ENCODE measurements at regions not wholly inside any gene's neighbourhood (a gene's known extent, or its start where the extent isn't known, plus 50 kb on each side); places are given as distances from the start of the nearest gene placed in this dataset.

DNA sequence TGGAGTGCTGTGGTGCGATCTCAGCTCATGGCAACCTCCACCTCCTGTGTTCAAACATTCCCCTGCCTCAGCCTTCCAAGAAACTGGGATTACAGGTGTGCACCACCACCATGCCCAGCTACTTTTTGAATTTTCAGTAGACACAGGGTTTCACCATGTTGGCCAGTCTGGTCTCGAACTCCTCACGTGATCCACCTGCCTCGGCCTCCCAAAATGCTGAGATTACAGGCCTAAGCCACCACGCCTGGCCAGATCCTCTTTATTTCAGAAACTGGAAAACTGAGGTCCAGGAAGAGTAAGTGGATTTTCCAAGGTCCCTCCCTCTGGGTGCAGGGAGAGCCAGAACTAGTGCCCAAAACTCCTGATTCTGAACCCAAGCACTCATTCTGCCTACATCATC is 413.1 kb upstream of the AUTS2 start:
- H3K36me3 ChIP-seq (ENCODE audit: control insufficient read depth in 2 of 4, insufficient read depth in 4 of 4, low read length in 3 of 4): no peaks in the 10 kb centered on the region
- no peaks in the 10 kb centered on the region for H3K23me2 ChIP-seq (ENCODE audit: low read depth, low read length)
- H3K4me2 ChIP-seq (ENCODE audit: insufficient read depth in 1 of 2, low read depth in 2 of 2, low read length in 2 of 2): no peak overlapping the region
- no peak overlapping the region for H3K4me3 ChIP-seq (ENCODE audit: extremely low read depth in 1 of 4, insufficient read depth in 2 of 4, low read depth in 3 of 4, low read length in 4 of 4)
- H3K18ac ChIP-seq (ENCODE audit: extremely low read depth, low read length): no peak overlapping the region
- no peak for TF ChIP-seq CBX5 (IDR thresholded peaks at IDR 0.05; ENCODE audit: low read depth, low read length)
- TF ChIP-seq EP300 (IDR thresholded peaks at IDR 0.05; ENCODE audit: borderline replicate concordance in 1 of 2, low read depth in 2 of 2, low read length in 2 of 2): no peak
- TF ChIP-seq, protein P1, sequence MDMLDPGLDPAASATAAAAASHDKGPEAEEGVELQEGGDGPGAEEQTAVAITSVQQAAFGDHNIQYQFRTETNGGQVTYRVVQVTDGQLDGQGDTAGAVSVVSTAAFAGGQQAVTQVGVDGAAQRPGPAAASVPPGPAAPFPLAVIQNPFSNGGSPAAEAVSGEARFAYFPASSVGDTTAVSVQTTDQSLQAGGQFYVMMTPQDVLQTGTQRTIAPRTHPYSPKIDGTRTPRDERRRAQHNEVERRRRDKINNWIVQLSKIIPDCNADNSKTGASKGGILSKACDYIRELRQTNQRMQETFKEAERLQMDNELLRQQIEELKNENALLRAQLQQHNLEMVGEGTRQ (IDR thresholded peaks at IDR 0.05; ENCODE audit: low read length): no peak
- TF ChIP-seq FOSL1 (IDR thresholded peaks at IDR 0.05; ENCODE audit: insufficient read depth, low read depth, low read length): no peak
- TF ChIP-seq BRCA1 (IDR thresholded peaks at IDR 0.05; ENCODE audit: low read depth, low read length): no peak
- TF ChIP-seq CEBPB (IDR thresholded peaks at IDR 0.05; ENCODE audit: low read depth, low read length): no peak
- no peak for TF ChIP-seq GTF2F1 (IDR thresholded peaks at IDR 0.05; ENCODE audit: borderline replicate concordance, low read depth, low read length)
- no peak for TF ChIP-seq HDAC2 (IDR thresholded peaks at IDR 0.05; ENCODE audit: borderline replicate concordance in 1 of 2, low read depth in 2 of 2, low read length in 2 of 2)
- no peak for TF ChIP-seq YY1 (IDR thresholded peaks at IDR 0.05; ENCODE audit: low read depth, low read length)
- no peak for TF ChIP-seq POU5F1 (IDR thresholded peaks at IDR 0.05; ENCODE audit: low read depth, low read length)
- no peak overlapping the region for H3K9ac ChIP-seq (replicated peaks in 1 of 4; ENCODE audit: extremely low read depth in 1 of 4, low read depth in 3 of 4, low read length in 3 of 4)
- no peaks in the 10 kb centered on the region for H3K79me1 ChIP-seq (ENCODE audit: low read depth, low read length)
- ChIA-PET CTCF (ENCODE audit: partially characterized antibody) (no interaction called here), POLR2A (ENCODE audit: partially characterized antibody) (no interaction called here)
- H2BK12ac ChIP-seq (ENCODE audit: low read depth, low read length): no peak overlapping the region
- H2AFZ ChIP-seq (ENCODE audit: low read length): no peak overlapping the region
- no peak overlapping the region for H4K8ac ChIP-seq (ENCODE audit: extremely low read depth, insufficient read depth, low read length)
- no peak overlapping the region for H3K56ac ChIP-seq (replicated peaks; ENCODE audit: insufficient read length, low read depth, low read length)
- H3K27ac ChIP-seq (ENCODE audit: low read depth, low read length): no peak overlapping the region
- H4K20me1 ChIP-seq (replicated peaks in 1 of 2; ENCODE audit: control insufficient read depth in 1 of 2, insufficient read depth in 2 of 2, low read length in 2 of 2): no peaks in the 10 kb centered on the region
- H3K4me1 ChIP-seq (replicated peaks in 1 of 4; ENCODE audit: control insufficient read depth in 3 of 4, insufficient read depth in 4 of 4, low read length in 3 of 4): no peaks in the 10 kb centered on the region
- H2BK20ac ChIP-seq (ENCODE audit: low read length): no peak overlapping the region
- no peak overlapping the region for H2AK5ac ChIP-seq (ENCODE audit: low read depth, low read length)
- no peak overlapping the region for H3K4ac ChIP-seq (replicated peaks; ENCODE audit: insufficient read length, low read depth, low read length)
- no peak overlapping the region for H3K23ac ChIP-seq (ENCODE audit: insufficient read length)
- DNase-seq (ENCODE audit: low read depth in 1 of 2, low spot score in 2 of 2) (no peak), FAIRE-seq (no peak)
- H3K14ac ChIP-seq (ENCODE audit: insufficient read length): no peak overlapping the region
- H3K9me3 ChIP-seq (ENCODE audit: insufficient read depth in 2 of 2, low read depth in 1 of 2, low read length in 1 of 2): no peaks in the 10 kb centered on the region
- WGBS, 2 experiments (ENCODE audit: extremely low coverage in 1 of 2, insufficient coverage in 1 of 2, insufficient read length in 1 of 2, insufficient replicate concordance in 2 of 2, low coverage in 1 of 2, low lambda C conversion rate in 2 of 2, missing lambda C conversion rate in 1 of 2): 94% methylated on average over 5 of the region's 5 CpGs; no CpG with 5 or more reads in 1 of the 2 experiments
- no peak overlapping the region for H2BK15ac ChIP-seq (ENCODE audit: low read length)
- no peaks in the 10 kb centered on the region for H3K79me2 ChIP-seq (ENCODE audit: control insufficient read depth in 1 of 2, insufficient read depth in 2 of 2, low read length in 2 of 2)
- H2BK5ac ChIP-seq (ENCODE audit: low read depth, low read length): no peak overlapping the region
- H2BK120ac ChIP-seq (replicated peaks; ENCODE audit: low read depth, low read length): no peak overlapping the region
- no peak overlapping the region for H4K5ac ChIP-seq (ENCODE audit: insufficient read length, low read depth, low read length)
- H4K91ac ChIP-seq (replicated peaks; ENCODE audit: insufficient read length, low read length): no peak overlapping the region
- H3K27me3 ChIP-seq (replicated peaks in 1 of 4; ENCODE audit: control insufficient read depth in 3 of 4, extremely low read depth in 1 of 4, insufficient read depth in 3 of 4, low read length in 3 of 4): no peaks in the 10 kb centered on the region

Measured in H1 (cell line).